ENCODE measurements at regions not wholly inside any gene's neighbourhood (a gene's known extent, or its start where the extent isn't known, plus 50 kb on each side); places are given as distances from the start of the nearest gene placed in this dataset.

GRCh38 chr21:15301014-15301413 is 236.2 kb upstream of the NRIP1 start (continued):
- TF ChIP-seq ZNF462 (CRISPR knock-in tag; IDR thresholded peaks at IDR 0.05), result no peak

DNA sequence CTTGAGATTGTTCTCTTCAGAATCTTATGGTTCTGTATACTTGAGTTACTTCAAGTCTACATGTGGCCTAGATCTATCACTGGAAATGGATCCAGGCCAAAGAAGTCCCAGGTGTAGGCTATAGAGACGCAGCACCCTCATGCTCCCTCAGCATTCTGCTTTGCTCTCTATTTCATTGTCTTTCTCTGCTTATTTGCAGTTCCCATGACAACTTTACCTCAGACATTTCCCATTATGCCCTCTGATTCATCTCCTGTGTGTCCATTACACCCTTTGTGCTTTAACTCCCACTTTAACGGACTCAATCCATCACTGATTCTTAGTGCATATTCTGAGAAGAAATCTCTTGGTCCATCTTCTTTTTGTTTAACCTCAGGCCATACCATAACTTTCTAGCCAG is 236.9 kb upstream of the NRIP1 start:
- no peaks in the 10 kb centered on the region for H3K4me1 ChIP-seq (ENCODE audit: insufficient read depth)
- no peak for DNase-seq (ENCODE audit: low spot score)
- H3K36me3 ChIP-seq (ENCODE audit: insufficient read depth), result no peaks in the 10 kb centered on the region
- no peaks in the 10 kb centered on the region for H3F3A ChIP-seq (replicated peaks; ENCODE audit: low read depth)
- Mint-ChIP-seq H3K9me3 (peaks cover 20% of the 10 kb centered on the region), H3K27me3 (ENCODE audit: insufficient read depth, low read depth, poor library complexity) (no peaks in the 10 kb centered on the region), H3K36me3 (ENCODE audit: low read depth) (peaks cover 21% of the 10 kb centered on the region; the same call in 2 of the 3 replicates), H3K27ac (no peak overlapping the region), H3K4me3 (no peak overlapping the region), H3K4me1 (peaks cover 6% of the 10 kb centered on the region; the same call in 2 of the 3 replicates)
- no peak overlapping the region for H2AFZ ChIP-seq
- H3K27me3 ChIP-seq (ENCODE audit: insufficient read depth), result no peaks in the 10 kb centered on the region
- no peak overlapping the region for H3K27ac ChIP-seq (ENCODE audit: low read depth)
- no peak overlapping the region for H3K4me2 ChIP-seq
- no peak overlapping the region for H3K4me3 ChIP-seq
- no peaks in the 10 kb centered on the region for H3K9me2 ChIP-seq (ENCODE audit: insufficient read depth)
- H4K20me1 ChIP-seq (replicated peaks; ENCODE audit: insufficient read depth), result no peaks in the 10 kb centered on the region
- no peaks in the 10 kb centered on the region for H3K79me2 ChIP-seq (replicated peaks; ENCODE audit: insufficient read depth)
- ATAC-seq, result no peak
- TF ChIP-seq JUNB (IDR thresholded peaks at IDR 0.05; ENCODE audit: unreplicated experiment), result no peak
- TF ChIP-seq POLR2AphosphoS5 (IDR thresholded peaks at IDR 0.05; ENCODE audit: low read depth), result no peak
- TF ChIP-seq STAT1 (IDR thresholded peaks at IDR 0.05; ENCODE audit: unreplicated experiment), result no peak
- no peak for TF ChIP-seq ZNF462 (CRISPR knock-in tag; IDR thresholded peaks at IDR 0.05)
- no peak for TF ChIP-seq CREB1 (CRISPR knock-in tag; IDR thresholded peaks at IDR 0.05; ENCODE audit: low read depth)
- no peak for TF ChIP-seq ETS1 (IDR thresholded peaks at IDR 0.05)
- no peak for TF ChIP-seq NANOG (IDR thresholded peaks at IDR 0.05; ENCODE audit: borderline replicate concordance)

All from GM23338 (cell line).